NCI-H2171 treated with DMSO at 0.1 percent for 48 hours (cell line): ENCODE measurements at regions not wholly inside any gene's neighbourhood (a gene's known extent, or its start where the extent isn't known, plus 50 kb on each side); places are given as distances from the start of the nearest gene placed in this dataset.
"Not testable (repeated sequence)": the region's sequence is repeated elsewhere in the genome, so short reads cannot be mapped to it uniquely, and the experiment has no call there.

Experiments used
- DNase-seq: peaks from one replicate; lab custom pipeline; 2025; lab: John Stamatoyannopoulos, UW

GRCh38 chr10:65355141-65355680, 1570.6 kb upstream of the LRRTM3 start:
- no peak for DNase-seq

- DNase-seq, result peak; percentile 54
These were observed 1567.3 kb upstream of the LRRTM3 start for GRCh38 chr10:65358565-65358964.

GRCh38 chr10:65360497-65360896, 1565.3 kb upstream of the LRRTM3 start:
- no peak for DNase-seq

- no peak for DNase-seq
These were observed 1560.0 kb upstream of the LRRTM3 start for GRCh38 chr10:65365878-65366277.

- DNase-seq, result no peak
These were observed 1558.1 kb upstream of the LRRTM3 start for GRCh38 chr10:65367706-65368105.

GRCh38 chr10:65375528-65375927, 1550.3 kb upstream of the LRRTM3 start:
- no peak for DNase-seq

- no peak for DNase-seq
These were observed 1548.1 kb upstream of the LRRTM3 start for GRCh38 chr10:65377687-65378086.

GRCh38 chr10:65394502-65395297, 1531.1 kb upstream of the LRRTM3 start:
- no peak for DNase-seq

GRCh38 chr10:65395631-65396030, 1530.2 kb upstream of the LRRTM3 start:
- no peak for DNase-seq

- no peak for DNase-seq
These were observed 1528.8 kb upstream of the LRRTM3 start for GRCh38 chr10:65396997-65397396.

GRCh38 chr10:65408401-65408800, 1517.4 kb upstream of the LRRTM3 start:
- DNase-seq, result no peak

- DNase-seq, result no peak
These were observed 1512.8 kb upstream of the LRRTM3 start for GRCh38 chr10:65413001-65413400.

GRCh38 chr10:65415318-65415717, 1510.5 kb upstream of the LRRTM3 start:
- DNase-seq, result peak; percentile 3

GRCh38 chr10:65416094-65416493, 1509.7 kb upstream of the LRRTM3 start:
- DNase-seq, result no peak

- no peak for DNase-seq
These were observed 1506.2 kb upstream of the LRRTM3 start for GRCh38 chr10:65419629-65420028.

- no peak for DNase-seq
These were observed 1502.8 kb upstream of the LRRTM3 start for GRCh38 chr10:65423043-65423442.

- DNase-seq, result not testable (repeated sequence)
These were observed 1496.5 kb upstream of the LRRTM3 start for GRCh38 chr10:65429381-65429780.

- DNase-seq, result no peak
These were observed 1494.9 kb upstream of the LRRTM3 start for GRCh38 chr10:65430979-65431378.

GRCh38 chr10:65470986-65471385, 1454.8 kb upstream of the LRRTM3 start:
- no peak for DNase-seq

GRCh38 chr10:65482848-65483247, 1443.0 kb upstream of the LRRTM3 start:
- DNase-seq, result no peak

GRCh38 chr10:65491799-65492198, 1434.0 kb upstream of the LRRTM3 start:
- DNase-seq, result peak; percentile 14

- DNase-seq, result no peak
These were observed 1429.3 kb upstream of the LRRTM3 start for GRCh38 chr10:65496541-65496940.

- no peak for DNase-seq
These were observed 1428.0 kb upstream of the LRRTM3 start for GRCh38 chr10:65497837-65498236.

- DNase-seq, result no peak
These were observed 1425.1 kb upstream of the LRRTM3 start for GRCh38 chr10:65500716-65501115.
